Astrocyte (in vitro differentiated cells and primary cell): ENCODE measurements at regions not wholly inside any gene's neighbourhood (a gene's known extent, or its start where the extent isn't known, plus 50 kb on each side); places are given as distances from the start of the nearest gene placed in this dataset.

ENCODE experiments used
- CTCF ChIP-seq: IDR thresholded peaks from 2 replicates; pipeline ENCODE4 v1.5.1; 2011; ENCODE audit warnings: low read depth, mild to moderate bottlenecking, inconsistent platforms, low read length, moderate library complexity; ENCODE audit not compliant: insufficient read depth
- EZH2 ChIP-seq: IDR thresholded peaks from 2 replicates; pipeline ENCODE4 v1.6.1; 2012; ENCODE audit warnings: mild to moderate bottlenecking, low read length, inconsistent platforms; ENCODE audit not compliant: insufficient read depth

GRCh38 chr17:33776903-33777302 lies 478.2 kb upstream of the CCL2 start:
- TF ChIP-seq CTCF = no peak
- no peak for TF ChIP-seq EZH2
